ENCODE measurements at regions not wholly inside any gene's neighbourhood (a gene's known extent, or its start where the extent isn't known, plus 50 kb on each side); places are given as distances from the start of the nearest gene placed in this dataset.
"Not testable (repeated sequence)": the region's sequence is repeated elsewhere in the genome, so short reads cannot be mapped to it uniquely, and the experiment has no call there.

GRCh38 chr20:28594476-28594875, 2663.0 kb upstream of the DEFB115 start:
- H3K9me3 ChIP-seq (ENCODE audit: low read depth); in situ Hi-C loops (cut with MboI); H3K27ac ChIP-seq; H3F3A ChIP-seq (ENCODE audit: insufficient read depth); H3K4me3 ChIP-seq; H4K20me1 ChIP-seq (ENCODE audit: insufficient read depth); H3K4me1 ChIP-seq (ENCODE audit: insufficient read depth); H3K27me3 ChIP-seq (replicated peaks; ENCODE audit: insufficient read depth); DNase-seq; H2AFZ ChIP-seq; H3K9me2 ChIP-seq (ENCODE audit: insufficient read depth); H3K36me3 ChIP-seq (ENCODE audit: low read depth); H3K4me2 ChIP-seq (ENCODE audit: unreplicated experiment); H3K9ac ChIP-seq: not testable (repeated sequence)
- H3K79me2 ChIP-seq (ENCODE audit: insufficient read depth) = peaks cover 77% of the 10 kb centered on the region
- 66 to 82% methylated on average over 4 to 6 of the region's 7 CpGs for WGBS, 2 experiments (ENCODE audit: low coverage in 1 of 2, low lambda C conversion rate in 2 of 2, missing lambda C conversion rate in 2 of 2)

GRCh38 chr20:28602006-28602402, 2655.5 kb upstream of the DEFB115 start:
- Histone ChIP-seq H3K79me2 (ENCODE audit: insufficient read depth) (peaks cover 40% of the 10 kb centered on the region), H3K27ac (peak overlapping the region; percentile 78), H3K4me3 (peak overlapping the region; percentile 94), H3K9ac (peak overlapping the region; percentile 86), H3K4me2 (ENCODE audit: unreplicated experiment) (peak overlapping the region; percentile 81), H2AFZ (peak overlapping the region; percentile 91)
- H4K20me1 ChIP-seq (ENCODE audit: insufficient read depth); H3K27me3 ChIP-seq (replicated peaks; ENCODE audit: insufficient read depth); in situ Hi-C loops (cut with MboI); H3F3A ChIP-seq (ENCODE audit: insufficient read depth); H3K9me2 ChIP-seq (ENCODE audit: insufficient read depth); H3K36me3 ChIP-seq (ENCODE audit: low read depth); H3K4me1 ChIP-seq (ENCODE audit: insufficient read depth); H3K9me3 ChIP-seq (ENCODE audit: low read depth): not testable (repeated sequence)
- peak; percentile 2 for DNase-seq
- WGBS, 2 experiments (ENCODE audit: low coverage in 1 of 2, low lambda C conversion rate in 2 of 2, missing lambda C conversion rate in 2 of 2) = 1 to 2% methylated on average over 7 of the region's 7 CpGs

GRCh38 chr20:28602403-28603217, 2654.9 kb upstream of the DEFB115 start:
- H3K27me3 ChIP-seq (replicated peaks; ENCODE audit: insufficient read depth); H3K9me3 ChIP-seq (ENCODE audit: low read depth); H3F3A ChIP-seq (ENCODE audit: insufficient read depth); H3K36me3 ChIP-seq (ENCODE audit: low read depth); H3K4me1 ChIP-seq (ENCODE audit: insufficient read depth); H3K9me2 ChIP-seq (ENCODE audit: insufficient read depth); in situ Hi-C loops (cut with MboI); H4K20me1 ChIP-seq (ENCODE audit: insufficient read depth): not testable (repeated sequence)
- DNase-seq = peak; percentile 92
- WGBS, 2 experiments (ENCODE audit: low coverage in 1 of 2, low lambda C conversion rate in 2 of 2, missing lambda C conversion rate in 2 of 2) = 3% methylated on average over 61 to 65 of the region's 71 CpGs
- peak overlapping the region; percentile 86 for H3K9ac ChIP-seq
- peak overlapping the region; percentile 81 for H3K4me2 ChIP-seq (ENCODE audit: unreplicated experiment)
- peak overlapping the region; percentile 94 for H3K4me3 ChIP-seq
- H3K27ac ChIP-seq = peak overlapping the region; percentile 78
- H3K79me2 ChIP-seq (ENCODE audit: insufficient read depth) = peaks cover 34% of the 10 kb centered on the region
- H2AFZ ChIP-seq = peak overlapping the region; percentile 91

GRCh38 chr20:28603218-28603577, 2654.3 kb upstream of the DEFB115 start:
- H3K36me3 ChIP-seq (ENCODE audit: low read depth); H3F3A ChIP-seq (ENCODE audit: insufficient read depth); DNase-seq; H3K4me1 ChIP-seq (ENCODE audit: insufficient read depth); H3K9me3 ChIP-seq (ENCODE audit: low read depth); H3K9me2 ChIP-seq (ENCODE audit: insufficient read depth); H4K20me1 ChIP-seq (ENCODE audit: insufficient read depth); H3K27me3 ChIP-seq (replicated peaks; ENCODE audit: insufficient read depth); in situ Hi-C loops (cut with MboI): not testable (repeated sequence)
- Histone ChIP-seq H3K4me2 (ENCODE audit: unreplicated experiment) (peak overlapping the region; percentile 81), H3K4me3 (peak overlapping the region; percentile 94), H3K9ac (peak overlapping the region; percentile 86), H3K79me2 (ENCODE audit: insufficient read depth) (peaks cover 28% of the 10 kb centered on the region), H2AFZ (peak overlapping the region; percentile 91), H3K27ac (peak overlapping the region; percentile 78)
- WGBS, 2 experiments (ENCODE audit: low coverage in 1 of 2, low lambda C conversion rate in 2 of 2, missing lambda C conversion rate in 2 of 2) = 67 to 77% methylated on average over 13 to 17 of the region's 17 CpGs

- WGBS, 2 experiments (ENCODE audit: low coverage in 1 of 2, low lambda C conversion rate in 2 of 2, missing lambda C conversion rate in 2 of 2) = 2 to 5% methylated on average over 1 of the region's 1 CpG
- Histone ChIP-seq H3K79me2 (ENCODE audit: insufficient read depth) (no peaks in the 10 kb centered on the region), H3K36me3 (ENCODE audit: low read depth) (no peaks in the 10 kb centered on the region), H3K9me2 (ENCODE audit: insufficient read depth) (no peaks in the 10 kb centered on the region), H3K27ac (no peak overlapping the region), H2AFZ (no peak overlapping the region), H3K4me1 (ENCODE audit: insufficient read depth) (no peaks in the 10 kb centered on the region), H3K4me3 (no peak overlapping the region), H4K20me1 (ENCODE audit: insufficient read depth) (no peaks in the 10 kb centered on the region), H3F3A (ENCODE audit: insufficient read depth) (no peaks in the 10 kb centered on the region), H3K9ac (no peak overlapping the region), H3K27me3 (replicated peaks; ENCODE audit: insufficient read depth) (no peaks in the 10 kb centered on the region), H3K9me3 (ENCODE audit: low read depth) (no peaks in the 10 kb centered on the region), H3K4me2 (ENCODE audit: unreplicated experiment) (no peak overlapping the region)
- in situ Hi-C loops (cut with MboI) = no loop called here
- TF ChIP-seq EZH2 (IDR thresholded peaks at IDR 0.05; ENCODE audit: insufficient read depth, poor library complexity, severe bottlenecking) = no peak
- no peak for TF ChIP-seq EZH2phosphoT487 (IDR thresholded peaks at IDR 0.05; ENCODE audit: insufficient read depth, low read depth)
- DNase-seq = no peak
Observed at GRCh38 chr20:28616354-28616753, 2641.1 kb upstream of the DEFB115 start.

- H3K9me3 ChIP-seq (ENCODE audit: low read depth); H3F3A ChIP-seq (ENCODE audit: insufficient read depth); H3K4me2 ChIP-seq (ENCODE audit: unreplicated experiment); in situ Hi-C loops (cut with MboI); H3K4me3 ChIP-seq; DNase-seq; H2AFZ ChIP-seq; H3K27ac ChIP-seq; H3K4me1 ChIP-seq (ENCODE audit: insufficient read depth); H3K9me2 ChIP-seq (ENCODE audit: insufficient read depth); H3K79me2 ChIP-seq (ENCODE audit: insufficient read depth); H3K27me3 ChIP-seq (replicated peaks; ENCODE audit: insufficient read depth); H3K36me3 ChIP-seq (ENCODE audit: low read depth); H3K9ac ChIP-seq; H4K20me1 ChIP-seq (ENCODE audit: insufficient read depth): not testable (repeated sequence)
- 39 to 43% methylated on average over 19 to 20 of the region's 20 CpGs for WGBS, 2 experiments (ENCODE audit: low coverage in 1 of 2, low lambda C conversion rate in 2 of 2, missing lambda C conversion rate in 2 of 2)
Observed at GRCh38 chr20:28619956-28620651, 2637.4 kb upstream of the DEFB115 start.

GRCh38 chr20:28625112-28625511, 2632.4 kb upstream of the DEFB115 start:
- in situ Hi-C loops (cut with MboI); H3K27me3 ChIP-seq (replicated peaks; ENCODE audit: insufficient read depth); H3K9ac ChIP-seq; H3K9me3 ChIP-seq (ENCODE audit: low read depth); H3K4me3 ChIP-seq; H3F3A ChIP-seq (ENCODE audit: insufficient read depth); H3K36me3 ChIP-seq (ENCODE audit: low read depth); H3K27ac ChIP-seq; H4K20me1 ChIP-seq (ENCODE audit: insufficient read depth); H2AFZ ChIP-seq; H3K4me1 ChIP-seq (ENCODE audit: insufficient read depth); H3K79me2 ChIP-seq (ENCODE audit: insufficient read depth); H3K4me2 ChIP-seq (ENCODE audit: unreplicated experiment); H3K9me2 ChIP-seq (ENCODE audit: insufficient read depth): not testable (repeated sequence)
- peak; percentile 1 for DNase-seq
- 26 to 39% methylated on average over 2 of the region's 2 CpGs for WGBS, 2 experiments (ENCODE audit: low coverage in 1 of 2, low lambda C conversion rate in 2 of 2, missing lambda C conversion rate in 2 of 2)
